OCI-LY7 (cell line): ENCODE measurements at regions not wholly inside any gene's neighbourhood (a gene's known extent, or its start where the extent isn't known, plus 50 kb on each side); places are given as distances from the start of the nearest gene placed in this dataset.

ENCODE experiments used
- BruUV-seq: library from RNA; stranded (reverse); fragments of 400-500 nt; replicated peaks from 2 replicates; lab custom pipeline; 2021; lab: Mats Ljungman, UMichigan
- CTCF ChIA-PET: fragments of 300-600 bp; sonication (Branson Sonifier 250); formaldehyde crosslinking; loops from one replicate; lab custom pipeline; 2022; ENCODE audit warnings: antibody characterized with exemption; ENCODE audit not compliant: unreplicated experiment; lab: Charles Lee
- POLR2A ChIA-PET: fragments of 300-600 bp; sonication (Branson Sonifier 250); formaldehyde crosslinking; loops from one replicate; lab custom pipeline; 2022; ENCODE audit warnings: antibody characterized with exemption; lab: Charles Lee
- DNase-seq: peaks from one replicate; pipeline ENCODE4 v3.0.0-alpha.2; 2015; ENCODE audit warnings: low spot score
- H2AFZ ChIP-seq: fragments of 200-600 bp; sonication (generic), shearing (Covaris generic); 2 replicates; pipeline ENCODE4 v1.6.1; 2014; ENCODE audit warnings: mild to moderate bottlenecking, antibody characterized with exemption, low read length, moderate library complexity
- H3K27ac ChIP-seq: fragments of 200-600 bp; sonication (generic); 2 replicates; pipeline ENCODE4 v1.5.1; 2014; ENCODE audit warnings: mixed run types, low read depth, mild to moderate bottlenecking, moderate library complexity, low read length, inconsistent platforms; ENCODE audit not compliant: poor library complexity, severe bottlenecking
- H3K36me3 ChIP-seq: fragments of 200-600 bp; sonication (generic); 2 replicates; pipeline ENCODE4 v1.6.1; 2014; ENCODE audit warnings: mild to moderate bottlenecking, antibody characterized with exemption, low read length, moderate library complexity, mixed read lengths; ENCODE audit not compliant: insufficient read depth
- H3K4me1 ChIP-seq: fragments of 200-600 bp; sonication (generic); 2 replicates; pipeline ENCODE4 v1.5.1; 2014; ENCODE audit warnings: mild to moderate bottlenecking, low read length; ENCODE audit not compliant: insufficient read depth, poor library complexity, severe bottlenecking
- H3K4me2 ChIP-seq: fragments of 200-600 bp; sonication (generic); 2 replicates; pipeline ENCODE4 v1.6.1; 2014; ENCODE audit warnings: mild to moderate bottlenecking, low read length
- H3K4me3 ChIP-seq: fragments of 200-600 bp; sonication (generic); 2 replicates; pipeline ENCODE4 v1.5.1; 2014; ENCODE audit warnings: mild to moderate bottlenecking, low read depth, low read length; ENCODE audit not compliant: poor library complexity, severe bottlenecking
- H3K79me2 ChIP-seq: fragments of 200-600 bp; sonication (generic); 2 replicates; pipeline ENCODE4 v1.6.1; 2016; ENCODE audit warnings: low read depth, mild to moderate bottlenecking, low read length, moderate library complexity, mixed read lengths; ENCODE audit not compliant: insufficient read depth
- H3K9me2 ChIP-seq: fragments of 200-600 bp; sonication (generic); 2 replicates; pipeline ENCODE4 v1.6.1; 2016; ENCODE audit warnings: mild to moderate bottlenecking, low read length, mixed read lengths; ENCODE audit not compliant: insufficient read depth
- H3K9me3 ChIP-seq: fragments of 200-600 bp; sonication (generic); 2 replicates; pipeline ENCODE4 v1.6.1; 2014; ENCODE audit warnings: mild to moderate bottlenecking, mixed run types, low read length, mixed read lengths
- H4K20me1 ChIP-seq: fragments of 200-600 bp; sonication (generic); 2 replicates; pipeline ENCODE4 v1.6.1; 2014; ENCODE audit warnings: mild to moderate bottlenecking, antibody characterized with exemption, low read length, moderate library complexity, mixed read lengths; ENCODE audit not compliant: insufficient read depth
- EZH2phosphoT487 ChIP-seq: fragments of 200-600 bp; sonication (generic); IDR thresholded peaks from 2 replicates; pipeline ENCODE4 v1.6.1; 2018; ENCODE audit warnings: low read depth, borderline replicate concordance, mild to moderate bottlenecking, mixed run types, antibody characterized with exemption, low read length, moderate library complexity, mixed read lengths
- intact Hi-C: fragments of 100-400 bp; cut with micrococcal nuclease; formaldehyde crosslinking; loops from one replicate; pipeline ENCODE4 v1.10.0; 2022; ENCODE audit not compliant: unreplicated experiment
- TF ChIP-seq, protein P1 (sequence below): fragments of 200-600 bp; sonication (generic); conservative IDR thresholded peaks from 2 replicates; pipeline ENCODE4 v1.5.1; 2014; ENCODE audit warnings: mild to moderate bottlenecking, antibody characterized with exemption, low read length, moderate library complexity, mixed read lengths

DNA sequence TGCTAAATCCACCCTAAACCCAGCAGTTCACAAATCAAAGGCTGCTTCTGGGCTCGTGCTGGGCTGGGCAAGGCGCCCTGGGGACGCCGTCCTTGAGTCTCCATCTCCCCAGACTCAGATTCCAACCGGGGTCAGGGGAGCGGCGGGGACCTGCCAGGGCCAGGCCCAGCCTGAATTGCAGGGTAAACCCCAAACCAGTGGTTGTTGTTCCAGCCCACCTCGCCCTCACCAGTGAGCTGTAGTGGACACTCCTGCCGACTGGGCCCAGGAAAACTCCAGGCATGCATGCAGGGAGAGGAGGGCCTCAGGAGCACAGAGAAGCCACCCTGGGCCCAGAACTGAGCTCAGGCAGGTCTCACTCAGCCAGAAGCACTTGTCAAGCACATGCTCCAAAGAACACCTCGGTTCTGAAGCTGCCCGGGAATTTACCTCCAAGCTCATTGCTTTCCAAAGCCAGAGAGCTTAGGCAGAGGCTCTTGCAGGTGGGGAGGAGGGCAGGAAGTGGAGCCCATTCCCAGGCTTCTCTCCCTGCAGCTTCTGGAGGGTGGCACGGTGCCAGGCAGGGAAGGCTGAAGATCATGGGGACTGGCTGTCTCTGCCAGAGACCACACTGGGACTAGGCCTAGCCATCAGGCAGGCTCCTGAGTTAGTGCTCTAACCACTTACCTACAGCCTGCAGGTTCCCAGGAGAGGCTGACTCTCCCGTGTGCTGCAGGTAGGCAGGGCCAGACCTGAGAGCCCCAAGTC, 437.0 kb downstream of the MATN1 start:
- no peak for DNase-seq
- no peak for TF ChIP-seq EZH2phosphoT487
- TF ChIP-seq, protein P1, sequence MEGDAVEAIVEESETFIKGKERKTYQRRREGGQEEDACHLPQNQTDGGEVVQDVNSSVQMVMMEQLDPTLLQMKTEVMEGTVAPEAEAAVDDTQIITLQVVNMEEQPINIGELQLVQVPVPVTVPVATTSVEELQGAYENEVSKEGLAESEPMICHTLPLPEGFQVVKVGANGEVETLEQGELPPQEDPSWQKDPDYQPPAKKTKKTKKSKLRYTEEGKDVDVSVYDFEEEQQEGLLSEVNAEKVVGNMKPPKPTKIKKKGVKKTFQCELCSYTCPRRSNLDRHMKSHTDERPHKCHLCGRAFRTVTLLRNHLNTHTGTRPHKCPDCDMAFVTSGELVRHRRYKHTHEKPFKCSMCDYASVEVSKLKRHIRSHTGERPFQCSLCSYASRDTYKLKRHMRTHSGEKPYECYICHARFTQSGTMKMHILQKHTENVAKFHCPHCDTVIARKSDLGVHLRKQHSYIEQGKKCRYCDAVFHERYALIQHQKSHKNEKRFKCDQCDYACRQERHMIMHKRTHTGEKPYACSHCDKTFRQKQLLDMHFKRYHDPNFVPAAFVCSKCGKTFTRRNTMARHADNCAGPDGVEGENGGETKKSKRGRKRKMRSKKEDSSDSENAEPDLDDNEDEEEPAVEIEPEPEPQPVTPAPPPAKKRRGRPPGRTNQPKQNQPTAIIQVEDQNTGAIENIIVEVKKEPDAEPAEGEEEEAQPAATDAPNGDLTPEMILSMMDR = no peak
- Histone ChIP-seq H4K20me1 (no peaks in the 10 kb centered on the region), H2AFZ (no peak overlapping the region), H3K9me2 (no peaks in the 10 kb centered on the region), H3K79me2 (no peaks in the 10 kb centered on the region), H3K9me3 (no peaks in the 10 kb centered on the region), H3K36me3 (no peaks in the 10 kb centered on the region), H3K4me1 (no peaks in the 10 kb centered on the region), H3K4me2 (no peak overlapping the region), H3K4me3 (no peak overlapping the region), H3K27ac (no peak overlapping the region)
- POLR2A ChIA-PET = no interaction called here
- intact Hi-C loops = no loop called here
- BruUV-seq = no TSS peak
- CTCF ChIA-PET = no interaction called here

- TF ChIP-seq EZH2phosphoT487 = no peak
- TF ChIP-seq, protein P1 = no peak
- intact Hi-C loops = no loop called here
- no peak for DNase-seq
- Histone ChIP-seq H3K9me2 (no peaks in the 10 kb centered on the region), H3K27ac (no peak overlapping the region), H3K9me3 (no peaks in the 10 kb centered on the region), H4K20me1 (no peaks in the 10 kb centered on the region), H3K4me2 (no peak overlapping the region), H3K79me2 (no peaks in the 10 kb centered on the region), H3K36me3 (no peaks in the 10 kb centered on the region), H3K4me1 (no peaks in the 10 kb centered on the region), H2AFZ (no peak overlapping the region), H3K4me3 (no peak overlapping the region)
- CTCF ChIA-PET = no interaction called here
- POLR2A ChIA-PET = no interaction called here
- no TSS peak for BruUV-seq
Observed at GRCh38 chr1:30285501-30285932, 437.9 kb downstream of the MATN1 start.

DNA sequence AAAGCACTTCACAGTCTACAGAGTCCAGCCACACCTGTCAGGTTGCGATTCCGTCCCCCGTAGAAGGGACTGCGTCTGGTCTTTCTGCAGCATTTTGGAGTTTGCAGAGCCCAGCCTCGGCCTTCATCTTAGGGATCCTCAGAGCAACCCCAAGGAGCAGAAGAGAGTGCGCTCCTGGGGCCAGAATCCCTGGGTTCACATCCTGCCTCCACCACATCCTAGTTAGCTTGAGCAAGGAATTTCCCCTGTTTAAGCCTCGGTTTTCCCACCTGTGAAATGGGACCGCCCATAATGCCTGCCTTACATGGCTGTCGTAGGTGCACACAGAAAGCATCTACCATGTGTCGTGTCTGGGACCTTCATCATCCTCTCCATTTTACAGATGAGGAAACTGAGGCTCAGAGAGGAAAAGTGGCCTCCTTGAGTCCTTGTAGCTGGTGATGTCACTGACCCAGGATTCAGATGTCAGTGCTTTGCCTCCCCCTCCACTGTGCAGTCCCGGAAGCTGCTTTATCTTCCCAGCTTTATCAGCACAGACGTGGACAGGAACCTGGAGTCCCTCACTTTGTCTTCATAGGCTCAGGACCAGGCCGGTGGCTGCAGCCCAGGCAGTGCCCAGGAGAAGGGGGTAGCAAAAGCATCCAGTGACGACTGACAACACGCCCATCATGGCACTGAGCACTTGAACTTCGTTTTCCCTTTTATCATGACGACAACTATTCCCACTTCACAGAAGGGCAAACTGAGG, 438.5 kb downstream of the MATN1 start:
- no peak overlapping the region for H3K27ac ChIP-seq
- ChIA-PET CTCF (no interaction called here), POLR2A (no interaction called here)
- no peaks in the 10 kb centered on the region for H4K20me1 ChIP-seq
- TF ChIP-seq, protein P1 = no peak
- no peak for TF ChIP-seq EZH2phosphoT487
- intact Hi-C loops = no loop called here
- H3K36me3 ChIP-seq = no peaks in the 10 kb centered on the region
- no peak for DNase-seq
- no peaks in the 10 kb centered on the region for H3K9me2 ChIP-seq
- no peak overlapping the region for H2AFZ ChIP-seq
- no peaks in the 10 kb centered on the region for H3K4me1 ChIP-seq
- no peaks in the 10 kb centered on the region for H3K79me2 ChIP-seq
- no TSS peak for BruUV-seq
- H3K9me3 ChIP-seq = no peaks in the 10 kb centered on the region
- no peak overlapping the region for H3K4me2 ChIP-seq
- H3K4me3 ChIP-seq = no peak overlapping the region
